Fibroblast of skin of left biceps (primary cell): ENCODE measurements at regions not wholly inside any gene's neighbourhood (a gene's known extent, or its start where the extent isn't known, plus 50 kb on each side); places are given as distances from the start of the nearest gene placed in this dataset.

ENCODE experiments used
- DNase-seq, 2 experiments: peaks; one replicate each; pipeline ENCODE4 v3.0.0-alpha.2; 2013; ENCODE audit warnings: low read depth in 2 of 2

DNA sequence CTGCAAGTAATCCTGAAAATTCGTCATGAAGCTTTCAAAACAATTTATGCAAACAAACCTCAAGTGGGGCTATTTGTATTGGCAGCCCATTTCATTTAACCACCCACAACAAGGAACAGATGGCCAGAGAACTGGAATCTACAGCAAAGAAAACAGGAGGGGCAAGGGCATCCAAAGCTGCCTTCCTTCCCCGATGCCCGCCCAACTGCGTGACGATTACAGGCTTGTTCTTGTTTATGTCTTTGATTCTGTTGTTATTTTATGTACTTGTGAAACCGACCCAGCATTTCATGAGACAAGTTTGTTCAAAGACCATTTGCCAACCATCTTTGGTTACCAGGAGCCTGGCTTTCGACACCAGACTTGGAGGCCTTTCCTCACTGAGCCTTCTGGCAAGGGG lies 59.1 kb upstream of the IRX6 start:
- DNase-seq: no peak

DNA sequence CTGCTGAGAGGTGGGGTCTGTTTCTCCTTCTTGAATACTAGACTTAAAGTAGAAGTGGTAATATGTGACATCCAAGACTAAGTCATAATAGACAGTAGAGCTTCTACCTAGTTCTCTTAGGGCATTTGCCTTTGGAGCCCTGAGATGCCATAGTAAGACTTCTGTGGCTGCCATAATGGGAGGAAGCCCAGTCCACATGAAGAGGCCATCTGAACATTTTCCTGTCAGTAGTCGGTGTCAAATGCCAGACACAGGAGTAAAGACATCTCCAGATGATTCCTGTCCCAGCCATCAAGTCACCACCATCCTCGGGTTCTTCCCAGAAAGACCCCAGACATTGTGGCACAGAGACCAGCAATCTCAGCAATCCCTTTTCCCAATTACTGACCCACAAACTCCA lies 58.1 kb upstream of the IRX6 start:
- DNase-seq: no peak

- no peak for DNase-seq
Observed at GRCh38 chr16:55271945-55272513, 52.0 kb upstream of the IRX6 start.

- no peak for DNase-seq
Observed at GRCh38 chr16:55272744-55273143, 51.3 kb upstream of the IRX6 start.

GRCh38 chr16:55273356-55273755 lies 50.6 kb upstream of the IRX6 start:
- DNase-seq: no peak

DNA sequence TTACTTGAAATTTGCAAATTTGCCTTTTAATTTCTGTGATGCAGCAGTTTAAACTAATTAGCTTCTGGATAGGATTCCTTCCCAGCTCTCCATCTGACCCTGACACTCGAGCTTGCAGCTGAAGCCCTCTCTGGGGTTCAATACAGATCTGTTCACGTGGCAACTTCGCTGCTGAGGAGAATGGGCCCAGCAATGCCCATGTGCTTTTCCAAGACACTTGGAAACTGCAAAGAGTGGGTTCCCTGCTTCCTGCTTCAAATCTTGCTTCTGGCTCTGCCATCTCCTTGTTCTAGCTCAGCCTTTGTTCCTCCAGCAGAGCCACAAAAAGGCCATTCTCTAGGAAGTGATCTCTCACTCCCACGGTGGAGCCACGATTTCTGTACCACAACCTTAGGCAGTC lies 50.0 kb upstream of the IRX6 start:
- DNase-seq: no peak
